Cardiac muscle cell (in vitro differentiated cells and primary cell): ENCODE measurements at regions not wholly inside any gene's neighbourhood (a gene's known extent, or its start where the extent isn't known, plus 50 kb on each side); places are given as distances from the start of the nearest gene placed in this dataset.

ENCODE experiments used
- DNase-seq, 2 donors: peaks; one replicate each; pipeline versions ENCODE4 v3.0.0 to v3.0.0-alpha.2; 2010 to 2017; ENCODE audit warnings: low read depth in 1 of 2, low spot score in 1 of 2
- H3K27ac ChIP-seq: fragments of 200-600 bp; sonication (generic); 2 replicates; pipeline ENCODE4 v1.5.1; 2016
- H3K27me3 ChIP-seq: fragments of 200-600 bp; sonication (generic); 2 replicates; pipeline ENCODE4 v1.6.0; 2016; ENCODE audit warnings: control low read depth
- H3K36me3 ChIP-seq: fragments of 200-600 bp; sonication (generic); 2 replicates; pipeline ENCODE4 v1.5.1; 2016; ENCODE audit warnings: control low read depth
- H3K4me1 ChIP-seq: fragments of 200-600 bp; sonication (generic); 2 replicates; pipeline ENCODE4 v1.8.1; 2017; ENCODE audit warnings: low read depth, mild to moderate bottlenecking, mixed run types
- H3K4me3 ChIP-seq: fragments of 200-600 bp; sonication (generic); 2 replicates; pipeline ENCODE4 v1.5.1; 2016; ENCODE audit warnings: mild to moderate bottlenecking
- H3K9me3 ChIP-seq: fragments of 200-600 bp; sonication (generic); 2 replicates; pipeline ENCODE4 v1.5.1; 2017; ENCODE audit warnings: low read depth, mild to moderate bottlenecking, control low read depth
- TF ChIP-seq, protein P1 (sequence below): IDR thresholded peaks from 2 replicates; pipeline ENCODE4 v1.5.1; 2012; ENCODE audit warnings: low read depth, mild to moderate bottlenecking, low read length

DNA sequence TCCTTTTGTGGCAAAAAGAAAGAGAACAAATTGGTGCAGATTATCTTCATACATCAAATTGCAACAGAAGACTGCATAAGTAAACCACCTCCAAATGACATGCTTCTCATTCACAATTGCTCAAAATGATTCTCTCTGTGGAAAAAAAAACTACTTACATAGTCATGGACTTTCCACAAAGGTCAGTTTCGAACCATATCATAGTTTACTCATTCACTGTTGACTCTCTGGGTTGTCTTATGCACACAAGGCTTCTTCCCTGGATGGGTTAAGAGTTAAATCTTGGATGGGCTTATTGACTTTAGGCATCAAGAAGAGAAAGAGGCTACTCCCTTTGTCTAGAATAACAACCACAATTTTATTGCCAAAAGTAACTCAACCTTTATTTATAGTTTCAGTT is 91.3 kb upstream of the RAB27B start:
- no peaks in the 10 kb centered on the region for H3K36me3 ChIP-seq
- TF ChIP-seq, protein P1, sequence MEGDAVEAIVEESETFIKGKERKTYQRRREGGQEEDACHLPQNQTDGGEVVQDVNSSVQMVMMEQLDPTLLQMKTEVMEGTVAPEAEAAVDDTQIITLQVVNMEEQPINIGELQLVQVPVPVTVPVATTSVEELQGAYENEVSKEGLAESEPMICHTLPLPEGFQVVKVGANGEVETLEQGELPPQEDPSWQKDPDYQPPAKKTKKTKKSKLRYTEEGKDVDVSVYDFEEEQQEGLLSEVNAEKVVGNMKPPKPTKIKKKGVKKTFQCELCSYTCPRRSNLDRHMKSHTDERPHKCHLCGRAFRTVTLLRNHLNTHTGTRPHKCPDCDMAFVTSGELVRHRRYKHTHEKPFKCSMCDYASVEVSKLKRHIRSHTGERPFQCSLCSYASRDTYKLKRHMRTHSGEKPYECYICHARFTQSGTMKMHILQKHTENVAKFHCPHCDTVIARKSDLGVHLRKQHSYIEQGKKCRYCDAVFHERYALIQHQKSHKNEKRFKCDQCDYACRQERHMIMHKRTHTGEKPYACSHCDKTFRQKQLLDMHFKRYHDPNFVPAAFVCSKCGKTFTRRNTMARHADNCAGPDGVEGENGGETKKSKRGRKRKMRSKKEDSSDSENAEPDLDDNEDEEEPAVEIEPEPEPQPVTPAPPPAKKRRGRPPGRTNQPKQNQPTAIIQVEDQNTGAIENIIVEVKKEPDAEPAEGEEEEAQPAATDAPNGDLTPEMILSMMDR = no peak
- DNase-seq = no peak
- H3K4me1 ChIP-seq = no peaks in the 10 kb centered on the region
- no peak overlapping the region for H3K4me3 ChIP-seq
- H3K9me3 ChIP-seq = no peaks in the 10 kb centered on the region
- no peak overlapping the region for H3K27ac ChIP-seq
- H3K27me3 ChIP-seq = no peaks in the 10 kb centered on the region

DNA sequence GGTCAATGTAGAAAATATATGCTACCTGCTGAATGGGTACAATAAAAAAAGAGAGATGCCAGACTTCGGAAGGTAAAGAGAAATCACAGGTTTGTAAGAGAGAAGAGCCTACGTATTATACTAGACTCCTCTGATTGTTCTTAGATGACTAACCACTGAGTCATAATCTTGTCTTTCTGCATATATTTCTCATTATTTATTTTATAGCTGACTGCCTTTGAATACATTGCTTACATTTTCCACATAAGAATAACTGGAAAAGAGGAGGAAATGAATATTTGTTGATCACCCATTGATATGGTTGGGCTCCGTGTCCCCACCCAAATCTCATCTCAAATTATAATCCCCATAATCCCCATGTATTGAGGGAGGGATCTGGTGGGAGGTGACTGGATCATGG is 90.3 kb upstream of the RAB27B start:
- Histone ChIP-seq H3K9me3 (no peaks in the 10 kb centered on the region), H3K36me3 (no peaks in the 10 kb centered on the region), H3K27ac (no peak overlapping the region), H3K4me1 (no peaks in the 10 kb centered on the region), H3K4me3 (no peak overlapping the region), H3K27me3 (no peaks in the 10 kb centered on the region)
- TF ChIP-seq, protein P1 = no peak
- DNase-seq = peak in 1 of 2 donors; percentile 35

DNA sequence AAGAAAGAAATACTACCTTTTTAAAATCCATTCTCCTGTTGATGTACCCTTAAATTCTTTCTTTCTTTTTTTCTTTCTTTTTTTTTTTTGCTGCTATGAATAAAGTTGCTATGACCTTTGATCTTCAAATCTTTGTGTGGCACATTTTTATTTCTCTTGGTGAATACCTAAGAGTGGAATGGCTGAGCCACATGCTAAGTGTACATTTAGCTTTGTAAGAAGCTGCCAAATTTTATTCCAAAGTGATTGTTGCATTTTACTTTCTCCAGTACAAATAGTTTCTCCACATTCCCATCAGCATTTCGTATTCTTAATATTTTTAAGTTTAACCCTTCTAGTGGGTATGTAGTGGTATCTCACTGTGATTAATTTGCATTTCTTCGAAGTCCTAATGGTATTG is 88.8 kb upstream of the RAB27B start:
- no peak for DNase-seq
- H3K4me3 ChIP-seq = no peak overlapping the region
- TF ChIP-seq, protein P1 = no peak
- H3K9me3 ChIP-seq = no peaks in the 10 kb centered on the region
- H3K27ac ChIP-seq = no peak overlapping the region
- H3K36me3 ChIP-seq = no peaks in the 10 kb centered on the region
- no peaks in the 10 kb centered on the region for H3K27me3 ChIP-seq
- H3K4me1 ChIP-seq = no peaks in the 10 kb centered on the region

DNA sequence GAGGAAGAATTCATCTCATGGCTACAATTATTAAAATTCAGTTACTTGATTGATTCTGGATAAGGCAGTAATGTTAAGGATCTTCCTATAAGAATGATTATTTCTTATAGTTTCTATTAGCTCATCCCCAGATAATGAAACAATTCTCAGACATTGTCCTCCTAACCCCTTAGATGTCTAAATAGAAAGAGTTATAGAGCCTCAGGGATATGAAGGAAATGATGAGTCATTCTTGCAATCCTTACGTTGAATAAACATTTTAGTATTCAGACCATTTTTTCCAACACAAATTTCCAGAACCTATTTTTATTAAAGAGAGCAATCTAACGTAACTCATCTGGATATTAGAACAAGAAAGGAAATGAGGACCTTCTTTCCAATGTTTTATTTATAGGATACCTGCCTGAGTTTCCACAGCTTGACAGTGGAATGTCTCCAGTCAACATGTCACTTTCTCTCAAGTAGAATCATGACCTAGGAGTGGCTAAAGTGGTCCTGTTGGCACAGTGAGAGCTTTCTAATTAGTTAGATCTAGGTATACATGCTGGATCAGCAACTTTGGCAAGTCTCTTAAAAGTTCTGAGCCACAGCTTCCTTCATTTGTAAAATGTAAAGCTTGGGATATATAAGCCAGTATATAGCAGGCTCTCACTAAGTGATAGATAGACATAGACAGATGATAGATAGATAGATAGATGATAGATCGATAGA is 88.0 kb upstream of the RAB27B start:
- no peaks in the 10 kb centered on the region for H3K9me3 ChIP-seq
- no peak overlapping the region for H3K4me3 ChIP-seq
- no peaks in the 10 kb centered on the region for H3K4me1 ChIP-seq
- no peak overlapping the region for H3K27ac ChIP-seq
- peak; percentile 21 to 45 for DNase-seq
- TF ChIP-seq, protein P1 = no peak
- H3K36me3 ChIP-seq = no peaks in the 10 kb centered on the region
- no peaks in the 10 kb centered on the region for H3K27me3 ChIP-seq

DNA sequence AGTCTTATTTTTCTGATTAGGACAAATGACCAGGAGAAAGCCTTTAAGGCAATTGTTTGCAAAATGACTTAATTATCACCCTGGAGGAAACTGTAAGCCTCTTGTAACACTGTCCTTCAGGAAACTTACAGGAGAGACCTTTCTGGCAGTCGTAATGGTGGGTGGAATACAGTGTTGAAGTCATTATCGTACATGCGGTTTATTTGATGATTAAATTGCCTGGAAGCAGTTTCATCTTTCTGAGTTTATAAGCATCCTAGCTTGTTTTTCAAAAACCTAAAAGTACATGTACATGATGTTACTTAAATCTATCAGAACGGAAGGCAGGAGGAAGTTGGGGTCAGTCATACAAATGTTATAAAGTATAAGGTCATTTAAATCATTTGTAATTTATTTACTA is 86.2 kb upstream of the RAB27B start:
- DNase-seq = peak in 1 of 2 donors; percentile 67
- no peak overlapping the region for H3K4me3 ChIP-seq
- H3K4me1 ChIP-seq = no peaks in the 10 kb centered on the region
- no peak overlapping the region for H3K27ac ChIP-seq
- TF ChIP-seq, protein P1 = no peak
- H3K36me3 ChIP-seq = no peaks in the 10 kb centered on the region
- no peaks in the 10 kb centered on the region for H3K27me3 ChIP-seq
- no peaks in the 10 kb centered on the region for H3K9me3 ChIP-seq
